Activated naive CD4-positive, alpha-beta T cell treated with anti-CD3 and anti-CD28 coated beads, Interleukin-2, amount 50 U/mL, for 72 hours (primary cell): ENCODE measurements at regions not wholly inside any gene's neighbourhood (a gene's known extent, or its start where the extent isn't known, plus 50 kb on each side); places are given as distances from the start of the nearest gene placed in this dataset.
A peak's percentile ranks its signal among the peaks of the same experiment; 100 is the strongest.
"Not testable (repeated sequence)": the region's sequence is repeated elsewhere in the genome, so short reads cannot be mapped to it uniquely, and the experiment has no call there.

ENCODE experiments used
- ATAC-seq, 2 donors: fragments of 150-1000 bp; cut with Tn5 transposase; 2 replicates each; pipeline ENCODE4 v1.10.0; 2021; ENCODE audit warnings: mild to moderate bottlenecking in 2 of 2, moderate library complexity in 2 of 2
- DNase-seq, 2 donors: peaks; one replicate each; pipeline ENCODE4 v3.0.0; 2021 to 2022; ENCODE audit warnings: low spot score in 2 of 2
- H3K27ac Mint-ChIP-seq, 2 donors: one replicate each; pipeline ENCODE4 v1.8.0; 2022; ENCODE audit warnings: mild to moderate bottlenecking in 2 of 2, mixed read lengths in 2 of 2
- H3K36me3 Mint-ChIP-seq, 2 donors: one replicate each; pipeline ENCODE4 v1.8.0; 2022; ENCODE audit warnings: mixed read lengths in 2 of 2
- H3K9me3 Mint-ChIP-seq, 2 donors: one replicate each; pipeline ENCODE4 v1.8.0; 2022; ENCODE audit warnings: mixed read lengths in 2 of 2

GRCh38 chr16:29335549-29335846 is 71.0 kb downstream of the NPIPB11 start:
- not testable (repeated sequence) for H3K27ac Mint-ChIP-seq, H3K36me3 Mint-ChIP-seq, DNase-seq, ATAC-seq, H3K9me3 Mint-ChIP-seq

GRCh38 chr16:29334776-29335548 is 71.5 kb downstream of the NPIPB11 start:
- not testable (repeated sequence) for H3K9me3 Mint-ChIP-seq, H3K36me3 Mint-ChIP-seq, ATAC-seq, DNase-seq
- H3K27ac Mint-ChIP-seq = peak overlapping the region in 1 of 2 donors; percentile 18

GRCh38 chr16:29333492-29334097 is 72.9 kb downstream of the NPIPB11 start:
- not testable (repeated sequence) for ATAC-seq, DNase-seq, H3K9me3 Mint-ChIP-seq, H3K36me3 Mint-ChIP-seq, H3K27ac Mint-ChIP-seq

GRCh38 chr16:29330623-29331022 is 75.9 kb downstream of the NPIPB11 start:
- not testable (repeated sequence) for ATAC-seq, H3K36me3 Mint-ChIP-seq, H3K27ac Mint-ChIP-seq, DNase-seq, H3K9me3 Mint-ChIP-seq

GRCh38 chr16:29328528-29328927 is 78.0 kb downstream of the NPIPB11 start:
- DNase-seq, H3K9me3 Mint-ChIP-seq, H3K27ac Mint-ChIP-seq, H3K36me3 Mint-ChIP-seq, ATAC-seq: not testable (repeated sequence)

- H3K27ac Mint-ChIP-seq, ATAC-seq, H3K9me3 Mint-ChIP-seq, DNase-seq, H3K36me3 Mint-ChIP-seq: not testable (repeated sequence)
These were observed 78.7 kb downstream of the NPIPB11 start for GRCh38 chr16:29327631-29328408.

- H3K9me3 Mint-ChIP-seq, H3K27ac Mint-ChIP-seq, DNase-seq, ATAC-seq, H3K36me3 Mint-ChIP-seq: not testable (repeated sequence)
These were observed 80.1 kb downstream of the NPIPB11 start for GRCh38 chr16:29326164-29327125.

GRCh38 chr16:29323725-29324124 is 82.8 kb downstream of the NPIPB11 start:
- H3K27ac Mint-ChIP-seq, H3K9me3 Mint-ChIP-seq, H3K36me3 Mint-ChIP-seq, DNase-seq, ATAC-seq: not testable (repeated sequence)

GRCh38 chr16:29321585-29321984 is 84.9 kb downstream of the NPIPB11 start:
- H3K9me3 Mint-ChIP-seq = no peaks in the 10 kb centered on the region
- no peaks in the 10 kb centered on the region for H3K36me3 Mint-ChIP-seq
- H3K27ac Mint-ChIP-seq = no peak overlapping the region
- no peak for ATAC-seq
- DNase-seq = no peak

- Mint-ChIP-seq H3K27ac (no peak overlapping the region), H3K36me3 (no peaks in the 10 kb centered on the region), H3K9me3 (no peaks in the 10 kb centered on the region)
- ATAC-seq (no peak), DNase-seq (no peak)
These were observed 85.5 kb downstream of the NPIPB11 start for GRCh38 chr16:29321000-29321393.

GRCh38 chr16:29320274-29320999 is 86.1 kb downstream of the NPIPB11 start:
- ATAC-seq (no peak), DNase-seq (no peak)
- H3K9me3 Mint-ChIP-seq = no peaks in the 10 kb centered on the region
- no peaks in the 10 kb centered on the region for H3K36me3 Mint-ChIP-seq
- H3K27ac Mint-ChIP-seq = no peak overlapping the region

- Mint-ChIP-seq H3K27ac (no peak overlapping the region), H3K9me3 (no peaks in the 10 kb centered on the region), H3K36me3 (no peaks in the 10 kb centered on the region)
- no peak for DNase-seq
- no peak for ATAC-seq
These were observed 86.8 kb downstream of the NPIPB11 start for GRCh38 chr16:29319726-29320125.

GRCh38 chr16:29318561-29318968 is 87.9 kb downstream of the NPIPB11 start:
- H3K9me3 Mint-ChIP-seq, H3K36me3 Mint-ChIP-seq, DNase-seq: not testable (repeated sequence)
- ATAC-seq = peak; percentile 86 to 89
- H3K27ac Mint-ChIP-seq = peak overlapping the region; percentile 50 to 64

GRCh38 chr16:29318037-29318436 is 88.5 kb downstream of the NPIPB11 start:
- Mint-ChIP-seq H3K36me3 (no peaks in the 10 kb centered on the region), H3K27ac (peak overlapping the region; percentile 35 to 50), H3K9me3 (no peaks in the 10 kb centered on the region)
- ATAC-seq = no peak
- DNase-seq = no peak

- Mint-ChIP-seq H3K36me3 (no peaks in the 10 kb centered on the region), H3K9me3 (no peaks in the 10 kb centered on the region), H3K27ac (peak overlapping the region in 1 of 2 donors; percentile 35)
- DNase-seq (no peak), ATAC-seq (no peak)
These were observed 89.2 kb downstream of the NPIPB11 start for GRCh38 chr16:29317269-29317668.

GRCh38 chr16:29316761-29317183 is 89.7 kb downstream of the NPIPB11 start:
- Mint-ChIP-seq H3K27ac (peak overlapping the region in 1 of 2 donors; percentile 35), H3K9me3 (no peaks in the 10 kb centered on the region), H3K36me3 (no peaks in the 10 kb centered on the region)
- ATAC-seq = no peak
- DNase-seq = no peak
